Adrenal gland (tissue), 5 donors: ENCODE measurements at regions not wholly inside any gene's neighbourhood (a gene's known extent, or its start where the extent isn't known, plus 50 kb on each side); places are given as distances from the start of the nearest gene placed in this dataset.

Source experiments
- POLR2A ChIP-seq, 2 donors: fragments of 450-650 bp; IDR thresholded peaks; one replicate each; pipeline ENCODE4 v1.6.1; 2017; ENCODE audit warnings: antibody characterized with exemption in 2 of 2, mild to moderate bottlenecking in 2 of 2, moderate library complexity in 1 of 2
- TF ChIP-seq, protein P1 (sequence below), 6 experiments: fragments of 450-650 bp in 4 of 6; fragments of 200-600 bp in 2 of 6; sonication (generic) in 1 of 6; IDR thresholded peaks; 1 replicate in 5 of 6; 2 replicates in 1 of 6; pipeline versions ENCODE4 v1.5.1 to v1.8.0; 2016 to 2021; ENCODE audit warnings: antibody characterized with exemption in 6 of 6, mild to moderate bottlenecking in 2 of 6, moderate library complexity in 1 of 6
- donor health status: DM: no; HTN: no; CAD: no.

GRCh38 chr5:67337751-67338150, 141.2 kb upstream of the CD180 start:
- TF ChIP-seq, protein P1, sequence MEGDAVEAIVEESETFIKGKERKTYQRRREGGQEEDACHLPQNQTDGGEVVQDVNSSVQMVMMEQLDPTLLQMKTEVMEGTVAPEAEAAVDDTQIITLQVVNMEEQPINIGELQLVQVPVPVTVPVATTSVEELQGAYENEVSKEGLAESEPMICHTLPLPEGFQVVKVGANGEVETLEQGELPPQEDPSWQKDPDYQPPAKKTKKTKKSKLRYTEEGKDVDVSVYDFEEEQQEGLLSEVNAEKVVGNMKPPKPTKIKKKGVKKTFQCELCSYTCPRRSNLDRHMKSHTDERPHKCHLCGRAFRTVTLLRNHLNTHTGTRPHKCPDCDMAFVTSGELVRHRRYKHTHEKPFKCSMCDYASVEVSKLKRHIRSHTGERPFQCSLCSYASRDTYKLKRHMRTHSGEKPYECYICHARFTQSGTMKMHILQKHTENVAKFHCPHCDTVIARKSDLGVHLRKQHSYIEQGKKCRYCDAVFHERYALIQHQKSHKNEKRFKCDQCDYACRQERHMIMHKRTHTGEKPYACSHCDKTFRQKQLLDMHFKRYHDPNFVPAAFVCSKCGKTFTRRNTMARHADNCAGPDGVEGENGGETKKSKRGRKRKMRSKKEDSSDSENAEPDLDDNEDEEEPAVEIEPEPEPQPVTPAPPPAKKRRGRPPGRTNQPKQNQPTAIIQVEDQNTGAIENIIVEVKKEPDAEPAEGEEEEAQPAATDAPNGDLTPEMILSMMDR (IDR thresholded peaks at IDR 0.05) = no peak
- no peak for TF ChIP-seq POLR2A (IDR thresholded peaks at IDR 0.05)
